ENCODE measurements at regions not wholly inside any gene's neighbourhood (a gene's known extent, or its start where the extent isn't known, plus 50 kb on each side); places are given as distances from the start of the nearest gene placed in this dataset.

DNA sequence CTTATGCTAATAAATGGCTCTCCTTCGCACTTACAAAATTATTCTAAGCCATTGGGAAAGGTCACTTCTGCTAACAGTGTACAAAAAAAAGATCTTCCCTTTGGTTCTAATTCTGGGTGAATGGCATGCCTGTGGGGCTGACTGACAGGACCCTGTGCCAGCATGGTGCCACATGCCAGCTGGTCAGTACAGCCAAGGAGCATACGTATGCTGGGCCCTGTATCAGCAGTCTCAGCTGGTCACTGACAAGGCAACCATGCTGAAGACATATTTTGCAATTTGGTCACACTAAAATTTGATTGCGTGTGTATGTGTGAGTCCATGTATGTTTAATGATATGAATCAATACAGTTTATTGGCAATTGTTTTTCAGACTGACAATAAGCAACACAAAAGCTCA, 246.1 kb downstream of the TBL1XR1 start:
- H3K27ac ChIP-seq (ENCODE audit: insufficient read depth, low read length, poor library complexity, severe bottlenecking) = no peak overlapping the region
- no peaks in the 10 kb centered on the region for H3K9me3 ChIP-seq (ENCODE audit: control insufficient read depth, low read length)
- H3K4me1 ChIP-seq (ENCODE audit: control insufficient read depth, insufficient read depth, low read length, poor library complexity, severe bottlenecking) = no peaks in the 10 kb centered on the region
- H3K4me3 ChIP-seq (ENCODE audit: insufficient read depth, low read depth, low read length, poor library complexity, severe bottlenecking) = no peak overlapping the region
- H3K36me3 ChIP-seq (ENCODE audit: control insufficient read depth, insufficient read depth, low read length) = no peaks in the 10 kb centered on the region
- DNase-seq = no peak
- H3K27me3 ChIP-seq (replicated peaks; ENCODE audit: control insufficient read depth, insufficient read depth, low read length, poor library complexity, severe bottlenecking) = no peaks in the 10 kb centered on the region

- Histone ChIP-seq H3K9me3 (ENCODE audit: control insufficient read depth, low read length) (no peaks in the 10 kb centered on the region), H3K4me3 (ENCODE audit: insufficient read depth, low read depth, low read length, poor library complexity, severe bottlenecking) (no peak overlapping the region), H3K27me3 (replicated peaks; ENCODE audit: control insufficient read depth, insufficient read depth, low read length, poor library complexity, severe bottlenecking) (no peaks in the 10 kb centered on the region), H3K36me3 (ENCODE audit: control insufficient read depth, insufficient read depth, low read length) (no peaks in the 10 kb centered on the region), H3K4me1 (ENCODE audit: control insufficient read depth, insufficient read depth, low read length, poor library complexity, severe bottlenecking) (no peaks in the 10 kb centered on the region), H3K27ac (ENCODE audit: insufficient read depth, low read length, poor library complexity, severe bottlenecking) (no peak overlapping the region)
- DNase-seq = no peak
Observed at GRCh38 chr3:176950743-176951142, 246.5 kb downstream of the TBL1XR1 start.

DNA sequence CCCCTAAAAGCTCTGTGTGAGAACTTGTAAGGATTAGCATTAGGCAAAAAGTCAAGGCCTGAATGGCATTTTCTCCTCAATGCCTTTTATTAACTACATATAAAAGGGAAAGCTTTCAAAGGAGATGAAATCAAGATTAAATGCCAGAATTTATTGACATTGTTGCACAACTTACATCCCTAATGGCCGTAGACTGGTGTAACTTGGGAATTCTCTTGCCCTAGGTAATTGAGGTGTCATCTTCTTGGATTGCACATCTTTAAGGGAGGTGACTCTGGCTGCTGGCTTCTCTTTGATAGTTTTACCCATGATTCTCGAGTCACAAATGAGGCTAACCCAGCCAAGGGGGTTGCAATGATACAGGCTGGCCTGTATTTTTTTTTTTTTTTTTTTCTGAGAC, 249.1 kb downstream of the TBL1XR1 start:
- H3K36me3 ChIP-seq (ENCODE audit: control insufficient read depth, insufficient read depth, low read length) = no peaks in the 10 kb centered on the region
- no peaks in the 10 kb centered on the region for H3K27me3 ChIP-seq (replicated peaks; ENCODE audit: control insufficient read depth, insufficient read depth, low read length, poor library complexity, severe bottlenecking)
- no peak for DNase-seq
- H3K9me3 ChIP-seq (ENCODE audit: control insufficient read depth, low read length) = no peaks in the 10 kb centered on the region
- H3K4me3 ChIP-seq (ENCODE audit: insufficient read depth, low read depth, low read length, poor library complexity, severe bottlenecking) = no peak overlapping the region
- no peaks in the 10 kb centered on the region for H3K4me1 ChIP-seq (ENCODE audit: control insufficient read depth, insufficient read depth, low read length, poor library complexity, severe bottlenecking)
- no peak overlapping the region for H3K27ac ChIP-seq (ENCODE audit: insufficient read depth, low read length, poor library complexity, severe bottlenecking)

DNA sequence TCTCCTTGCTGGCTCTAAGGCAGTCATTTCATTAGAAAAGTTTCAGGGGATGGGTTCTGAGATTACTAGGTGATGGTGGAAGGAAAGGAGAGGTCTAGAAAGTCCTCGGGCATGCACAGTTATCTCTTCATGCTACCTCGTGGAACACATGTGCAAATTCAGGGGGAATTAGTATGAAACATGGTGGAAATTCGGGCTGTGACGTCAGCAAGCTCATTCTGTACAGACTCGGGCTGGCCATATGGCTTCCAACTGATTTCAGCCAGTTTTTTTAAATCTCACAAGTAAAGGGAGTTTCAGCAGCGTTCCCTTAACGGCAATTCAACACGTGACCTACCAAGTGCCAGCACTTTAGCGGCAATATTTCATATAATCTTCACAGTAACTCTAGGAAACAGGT, 251.1 kb downstream of the TBL1XR1 start:
- no peaks in the 10 kb centered on the region for H3K9me3 ChIP-seq (ENCODE audit: control insufficient read depth, low read length)
- H3K36me3 ChIP-seq (ENCODE audit: control insufficient read depth, insufficient read depth, low read length) = no peaks in the 10 kb centered on the region

DNA sequence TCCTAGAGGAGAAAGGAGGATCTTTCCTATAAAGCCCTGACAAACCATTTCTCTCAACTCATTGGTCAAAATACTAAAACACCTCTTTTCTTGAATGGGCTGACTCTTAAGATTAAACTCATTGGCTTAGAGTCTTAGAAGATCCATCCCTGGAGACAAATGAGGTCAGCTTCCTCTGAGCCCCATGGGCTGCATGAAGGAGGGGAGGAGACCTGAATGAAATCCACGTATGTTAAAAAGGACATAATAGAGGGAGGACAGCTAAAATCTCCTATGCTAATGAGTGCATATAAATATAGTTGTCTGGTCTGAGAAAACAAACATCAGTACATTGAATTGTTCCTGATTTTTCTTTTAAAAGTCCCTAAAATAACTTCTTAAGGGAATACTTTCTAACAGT, 255.0 kb downstream of the TBL1XR1 start:
- Histone ChIP-seq H3K4me1 (ENCODE audit: control insufficient read depth, insufficient read depth, low read length, poor library complexity, severe bottlenecking) (no peaks in the 10 kb centered on the region), H3K4me3 (ENCODE audit: insufficient read depth, low read depth, low read length, poor library complexity, severe bottlenecking) (no peak overlapping the region), H3K27ac (ENCODE audit: insufficient read depth, low read length, poor library complexity, severe bottlenecking) (no peak overlapping the region), H3K9me3 (ENCODE audit: control insufficient read depth, low read length) (no peaks in the 10 kb centered on the region), H3K27me3 (replicated peaks; ENCODE audit: control insufficient read depth, insufficient read depth, low read length, poor library complexity, severe bottlenecking) (no peaks in the 10 kb centered on the region), H3K36me3 (ENCODE audit: control insufficient read depth, insufficient read depth, low read length) (no peaks in the 10 kb centered on the region)
- DNase-seq = no peak

More for the DNA sequence above, 251.1 kb downstream of the TBL1XR1 start:
- no peak overlapping the region for H3K27ac ChIP-seq (ENCODE audit: insufficient read depth, low read length, poor library complexity, severe bottlenecking)
- no peaks in the 10 kb centered on the region for H3K27me3 ChIP-seq (replicated peaks; ENCODE audit: control insufficient read depth, insufficient read depth, low read length, poor library complexity, severe bottlenecking)
- DNase-seq = no peak
- H3K4me3 ChIP-seq (ENCODE audit: insufficient read depth, low read depth, low read length, poor library complexity, severe bottlenecking) = no peak overlapping the region
- no peaks in the 10 kb centered on the region for H3K4me1 ChIP-seq (ENCODE audit: control insufficient read depth, insufficient read depth, low read length, poor library complexity, severe bottlenecking)

GRCh38 chr3:176941689-176942088, 255.6 kb downstream of the TBL1XR1 start:
- Histone ChIP-seq H3K9me3 (ENCODE audit: control insufficient read depth, low read length) (no peaks in the 10 kb centered on the region), H3K4me1 (ENCODE audit: control insufficient read depth, insufficient read depth, low read length, poor library complexity, severe bottlenecking) (no peaks in the 10 kb centered on the region), H3K27ac (ENCODE audit: insufficient read depth, low read length, poor library complexity, severe bottlenecking) (no peak overlapping the region), H3K4me3 (ENCODE audit: insufficient read depth, low read depth, low read length, poor library complexity, severe bottlenecking) (no peak overlapping the region), H3K36me3 (ENCODE audit: control insufficient read depth, insufficient read depth, low read length) (no peaks in the 10 kb centered on the region), H3K27me3 (replicated peaks; ENCODE audit: control insufficient read depth, insufficient read depth, low read length, poor library complexity, severe bottlenecking) (no peaks in the 10 kb centered on the region)
- no peak for DNase-seq

DNA sequence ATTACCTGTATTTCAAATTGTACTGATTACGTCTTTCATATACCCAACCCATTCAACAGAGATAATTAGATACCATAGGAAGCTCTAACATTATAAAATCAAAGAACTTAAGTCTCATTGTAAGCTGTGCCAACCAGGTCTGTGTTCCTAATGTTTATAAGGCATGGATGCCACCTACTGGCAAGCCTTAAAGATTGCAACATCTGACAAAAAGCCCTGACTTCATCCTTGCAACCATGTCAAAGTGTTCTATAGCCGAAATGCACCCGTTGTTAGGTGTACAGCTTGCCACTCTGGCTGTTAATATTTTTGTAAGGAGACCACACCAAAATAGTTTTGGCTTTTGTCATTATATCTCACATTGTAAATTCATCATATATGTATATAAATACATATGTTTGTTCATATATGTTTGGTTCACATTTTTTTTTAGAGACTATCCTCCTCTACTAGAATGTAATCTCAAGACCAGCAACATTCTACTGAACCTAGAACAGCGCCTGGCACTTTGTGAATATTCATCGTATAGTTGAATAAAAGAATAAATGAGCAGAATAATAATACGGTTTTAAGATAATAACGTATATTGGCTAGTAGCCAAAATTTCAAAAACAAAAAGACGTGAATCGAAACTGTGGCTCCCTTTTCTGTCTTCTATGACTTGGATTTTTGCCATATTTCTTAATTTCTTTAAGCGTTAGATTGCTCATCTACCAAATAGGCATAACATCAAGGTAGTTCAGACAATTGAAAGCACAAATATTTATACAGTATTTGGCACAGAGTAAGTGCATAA, 258.1 kb downstream of the TBL1XR1 start:
- no peak overlapping the region for H3K4me3 ChIP-seq (ENCODE audit: insufficient read depth, low read depth, low read length, poor library complexity, severe bottlenecking)

GRCh38 chr3:176937994-176938393, 259.3 kb downstream of the TBL1XR1 start:
- Histone ChIP-seq H3K9me3 (ENCODE audit: control insufficient read depth, low read length) (no peaks in the 10 kb centered on the region), H3K4me3 (ENCODE audit: insufficient read depth, low read depth, low read length, poor library complexity, severe bottlenecking) (no peak overlapping the region), H3K27me3 (replicated peaks; ENCODE audit: control insufficient read depth, insufficient read depth, low read length, poor library complexity, severe bottlenecking) (no peaks in the 10 kb centered on the region), H3K4me1 (ENCODE audit: control insufficient read depth, insufficient read depth, low read length, poor library complexity, severe bottlenecking) (no peaks in the 10 kb centered on the region), H3K27ac (ENCODE audit: insufficient read depth, low read length, poor library complexity, severe bottlenecking) (no peak overlapping the region), H3K36me3 (ENCODE audit: control insufficient read depth, insufficient read depth, low read length) (no peaks in the 10 kb centered on the region)
- DNase-seq = no peak

More for the DNA sequence above, 258.1 kb downstream of the TBL1XR1 start:
- H3K27ac ChIP-seq (ENCODE audit: insufficient read depth, low read length, poor library complexity, severe bottlenecking) = no peak overlapping the region
- no peaks in the 10 kb centered on the region for H3K4me1 ChIP-seq (ENCODE audit: control insufficient read depth, insufficient read depth, low read length, poor library complexity, severe bottlenecking)
- H3K27me3 ChIP-seq (replicated peaks; ENCODE audit: control insufficient read depth, insufficient read depth, low read length, poor library complexity, severe bottlenecking) = no peaks in the 10 kb centered on the region
- no peaks in the 10 kb centered on the region for H3K9me3 ChIP-seq (ENCODE audit: control insufficient read depth, low read length)
- DNase-seq = peak in 1 of 3 donors; percentile 7
- no peaks in the 10 kb centered on the region for H3K36me3 ChIP-seq (ENCODE audit: control insufficient read depth, insufficient read depth, low read length)

DNA sequence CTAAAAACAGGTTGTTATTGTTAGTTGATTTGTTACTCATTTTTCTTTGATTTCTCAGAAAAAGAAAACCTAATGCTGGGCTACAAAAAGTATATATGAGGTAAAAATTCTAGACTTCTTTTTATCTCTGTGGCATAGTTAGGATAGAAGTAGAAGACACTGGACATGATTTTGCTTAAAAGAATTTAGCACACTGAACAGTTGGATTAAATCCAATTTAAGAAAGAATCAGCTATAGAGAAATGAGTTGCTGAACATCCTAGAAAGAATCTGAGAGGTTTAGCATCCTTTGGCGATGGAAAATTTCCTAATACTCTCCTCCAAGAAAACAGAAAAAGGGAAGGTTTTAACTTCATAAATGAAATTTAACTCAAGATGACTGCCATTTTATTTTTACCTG, 259.7 kb downstream of the TBL1XR1 start:
- no peaks in the 10 kb centered on the region for H3K4me1 ChIP-seq (ENCODE audit: control insufficient read depth, insufficient read depth, low read length, poor library complexity, severe bottlenecking)
- H3K27me3 ChIP-seq (replicated peaks; ENCODE audit: control insufficient read depth, insufficient read depth, low read length, poor library complexity, severe bottlenecking) = no peaks in the 10 kb centered on the region
- H3K9me3 ChIP-seq (ENCODE audit: control insufficient read depth, low read length) = no peaks in the 10 kb centered on the region
- H3K4me3 ChIP-seq (ENCODE audit: insufficient read depth, low read depth, low read length, poor library complexity, severe bottlenecking) = no peak overlapping the region
- H3K36me3 ChIP-seq (ENCODE audit: control insufficient read depth, insufficient read depth, low read length) = no peaks in the 10 kb centered on the region
- no peak overlapping the region for H3K27ac ChIP-seq (ENCODE audit: insufficient read depth, low read length, poor library complexity, severe bottlenecking)
- DNase-seq = no peak

GRCh38 chr3:176935194-176935888, 261.9 kb downstream of the TBL1XR1 start:
- Histone ChIP-seq H3K27me3 (replicated peaks; ENCODE audit: control insufficient read depth, insufficient read depth, low read length, poor library complexity, severe bottlenecking) (peaks cover 4% of the 10 kb centered on the region), H3K9me3 (ENCODE audit: control insufficient read depth, low read length) (no peaks in the 10 kb centered on the region), H3K4me1 (ENCODE audit: control insufficient read depth, insufficient read depth, low read length, poor library complexity, severe bottlenecking) (no peaks in the 10 kb centered on the region), H3K27ac (ENCODE audit: insufficient read depth, low read length, poor library complexity, severe bottlenecking) (no peak overlapping the region), H3K4me3 (ENCODE audit: insufficient read depth, low read depth, low read length, poor library complexity, severe bottlenecking) (no peak overlapping the region), H3K36me3 (ENCODE audit: control insufficient read depth, insufficient read depth, low read length) (no peaks in the 10 kb centered on the region)
- no peak for DNase-seq
